IPS-NIHi7 (cell line): ENCODE measurements at regions not wholly inside any gene's neighbourhood (a gene's known extent, or its start where the extent isn't known, plus 50 kb on each side); places are given as distances from the start of the nearest gene placed in this dataset.
"Not testable (repeated sequence)": the region's sequence is repeated elsewhere in the genome, so short reads cannot be mapped to it uniquely, and the experiment has no call there.

ENCODE experiments used
- DNase-seq: peaks from one replicate; pipeline ENCODE4 v3.0.0; 2012; ENCODE audit warnings: mixed read lengths; ENCODE audit errors: extremely low spot score

- DNase-seq = no peak
Measured at GRCh38 chr2:198916548-198917080, 541.1 kb downstream of the SATB2 start.

DNA sequence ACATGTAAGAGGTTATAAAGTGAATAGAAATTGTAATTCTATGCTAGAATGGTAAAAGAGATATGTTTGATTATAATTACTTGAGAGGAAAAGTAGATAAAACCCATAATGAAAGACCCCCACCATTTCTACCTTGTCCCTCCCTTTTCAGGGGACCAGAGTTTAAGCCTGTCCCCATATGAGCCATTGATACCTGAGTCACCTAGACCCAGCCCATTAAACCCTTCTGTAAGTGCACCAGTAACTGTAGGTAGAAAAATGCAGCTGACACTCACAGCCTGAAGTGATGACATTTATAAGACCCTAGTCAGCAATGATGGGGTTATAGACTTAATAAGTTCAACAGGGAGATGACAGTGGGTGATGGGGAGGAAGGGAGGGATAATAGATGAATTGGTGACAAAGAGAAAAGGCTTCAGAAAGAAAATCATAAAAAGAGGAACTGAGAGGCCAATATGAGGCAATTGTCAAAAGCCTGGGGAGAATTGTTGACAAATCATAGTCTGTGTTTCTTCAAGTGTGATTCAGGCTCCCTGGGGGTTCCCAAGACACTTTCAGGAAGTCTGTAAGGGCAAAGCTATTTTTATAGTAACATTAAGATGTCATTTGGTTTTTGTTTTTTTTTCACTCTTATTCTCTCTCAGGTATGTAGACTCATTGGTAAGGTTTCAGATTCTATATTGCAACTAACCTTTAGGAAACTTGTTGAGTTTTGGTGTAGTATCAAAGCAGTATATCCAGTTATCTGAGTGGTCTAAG is 544.2 kb downstream of the SATB2 start:
- DNase-seq = no peak

- DNase-seq = no peak
Measured at GRCh38 chr2:198909525-198910267, 548.0 kb downstream of the SATB2 start.

GRCh38 chr2:198905881-198906612 is 551.7 kb downstream of the SATB2 start:
- DNase-seq = no peak

GRCh38 chr2:198901894-198902293 is 555.8 kb downstream of the SATB2 start:
- no peak for DNase-seq

- DNase-seq = no peak
Measured at GRCh38 chr2:198900141-198900540, 557.6 kb downstream of the SATB2 start.

DNA sequence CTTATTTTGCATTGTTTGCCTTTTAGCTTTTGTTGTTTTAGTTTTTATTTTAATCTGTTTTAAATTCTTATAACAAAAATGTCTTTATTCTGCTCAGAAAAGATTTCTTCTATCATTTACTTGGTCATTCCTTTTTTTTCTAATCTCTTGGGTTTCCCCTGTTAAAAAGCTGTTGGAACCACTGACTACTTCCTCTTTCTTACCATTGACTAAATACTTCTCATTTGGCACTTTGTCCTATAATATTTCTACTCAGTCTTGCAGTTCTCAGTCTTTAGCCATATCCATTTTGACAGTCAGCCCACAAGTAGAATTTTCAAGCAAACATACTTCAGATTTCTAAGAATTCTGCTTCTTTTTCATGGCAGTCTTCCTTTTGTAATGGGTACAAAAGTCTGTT is 567.2 kb downstream of the SATB2 start:
- no peak for DNase-seq

GRCh38 chr2:198883604-198884003 is 574.1 kb downstream of the SATB2 start:
- no peak for DNase-seq

- DNase-seq = no peak
Measured at GRCh38 chr2:198880986-198881385, 576.8 kb downstream of the SATB2 start.

DNA sequence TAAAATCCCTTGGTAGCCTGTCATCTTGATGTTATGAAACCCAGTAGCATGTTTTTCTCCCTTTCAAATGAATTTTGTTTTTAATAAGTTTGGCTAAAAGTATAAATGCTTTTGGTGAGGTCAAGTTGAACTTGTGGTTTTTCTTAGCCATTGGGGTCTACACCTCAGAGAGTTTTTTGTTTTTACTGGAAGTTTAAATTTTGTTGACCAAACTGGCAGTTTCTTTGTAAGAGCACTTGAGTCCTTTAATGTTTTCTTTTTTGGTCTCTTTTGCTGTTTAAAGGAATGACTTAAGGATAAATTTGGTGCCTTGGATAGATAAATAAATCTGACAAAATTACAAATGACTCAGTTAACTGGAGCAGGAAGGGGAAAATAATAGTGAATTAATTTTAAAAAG is 577.3 kb downstream of the SATB2 start:
- DNase-seq = no peak

DNA sequence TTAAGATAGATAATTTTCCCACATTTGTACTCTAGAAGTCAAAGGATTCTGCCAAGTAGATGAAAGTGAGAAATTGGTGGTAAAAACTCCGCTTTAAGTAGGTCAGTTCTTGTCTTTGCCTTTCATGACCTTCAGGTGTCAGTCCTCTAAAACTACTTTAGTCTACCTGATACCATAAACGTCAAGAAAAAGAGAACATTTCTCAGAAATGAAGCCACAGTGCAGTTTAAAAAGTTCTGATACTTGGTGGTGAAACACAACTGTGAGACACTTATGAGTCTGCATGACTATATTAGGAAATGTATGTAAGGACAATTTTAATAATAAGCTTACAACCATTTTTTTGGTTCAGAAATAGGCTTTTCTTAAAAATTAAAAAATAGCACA is 583.3 kb downstream of the SATB2 start:
- no peak for DNase-seq

DNA sequence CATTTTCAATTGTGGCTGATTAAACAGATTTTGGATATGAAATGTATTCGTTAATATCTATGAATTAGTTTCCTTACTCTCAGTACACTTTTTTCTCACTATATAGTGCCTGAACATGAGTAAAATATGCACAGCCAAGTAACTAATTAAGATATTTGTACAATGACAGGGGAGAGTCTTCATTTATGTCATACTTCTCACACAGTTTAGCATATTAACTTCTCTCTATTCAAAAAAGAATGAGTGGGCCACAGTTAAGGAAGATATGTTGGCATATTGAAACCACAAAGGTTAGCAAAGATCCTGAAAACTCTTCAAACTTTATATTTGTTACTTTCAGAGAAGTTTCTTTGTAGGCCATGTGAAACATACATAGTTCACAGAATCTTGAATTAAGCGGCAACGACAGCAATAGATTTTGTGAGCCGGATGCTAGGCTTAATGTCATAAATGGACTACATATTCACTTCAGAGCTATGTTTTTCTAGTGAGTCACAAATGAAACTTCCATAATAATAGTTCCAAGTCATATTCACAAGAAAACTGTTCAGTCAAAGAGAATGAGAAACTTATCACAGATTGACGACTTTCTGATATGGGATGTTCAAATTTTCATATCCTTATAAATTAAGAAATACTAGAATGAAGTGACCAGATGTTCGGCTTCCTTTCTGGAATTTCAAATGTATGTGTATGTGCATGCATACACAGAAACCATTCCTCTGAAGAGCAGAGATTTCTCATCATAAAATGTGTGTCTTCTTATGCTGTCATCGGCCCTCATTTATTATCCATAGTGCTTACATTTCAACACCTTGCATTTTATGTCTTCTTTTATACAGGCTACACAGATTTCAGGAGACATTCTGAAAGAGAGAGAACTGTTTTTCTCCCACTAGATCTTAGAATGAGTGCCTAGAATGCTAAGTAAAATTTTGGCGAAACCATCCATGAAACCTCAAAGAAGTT is 584.0 kb downstream of the SATB2 start:
- DNase-seq = no peak

GRCh38 chr2:198863655-198864054 is 594.1 kb downstream of the SATB2 start:
- DNase-seq = no peak

GRCh38 chr2:198861080-198861479 is 596.7 kb downstream of the SATB2 start:
- DNase-seq = no peak

DNA sequence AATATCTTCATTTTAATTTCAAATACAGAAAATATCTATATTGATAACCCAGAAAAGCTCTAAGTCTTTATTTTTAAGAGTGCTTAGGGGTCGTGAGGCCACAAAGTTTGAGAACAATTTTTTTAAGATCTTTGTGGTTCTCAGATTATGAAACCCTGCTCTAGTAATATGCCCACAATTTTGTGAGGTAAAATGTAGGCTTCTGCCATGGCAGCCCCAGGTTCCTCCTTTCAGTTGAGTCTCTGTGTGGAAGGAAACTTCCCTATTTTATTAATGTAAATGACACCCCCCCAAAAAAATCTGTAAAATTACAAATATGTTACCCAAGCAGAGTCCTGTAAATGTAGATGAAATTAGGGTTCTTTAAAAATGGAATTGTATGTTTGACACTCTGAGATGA is 600.5 kb downstream of the SATB2 start:
- DNase-seq = no peak

GRCh38 chr2:198855746-198856145 is 602.0 kb downstream of the SATB2 start:
- DNase-seq = not testable (repeated sequence)

DNA sequence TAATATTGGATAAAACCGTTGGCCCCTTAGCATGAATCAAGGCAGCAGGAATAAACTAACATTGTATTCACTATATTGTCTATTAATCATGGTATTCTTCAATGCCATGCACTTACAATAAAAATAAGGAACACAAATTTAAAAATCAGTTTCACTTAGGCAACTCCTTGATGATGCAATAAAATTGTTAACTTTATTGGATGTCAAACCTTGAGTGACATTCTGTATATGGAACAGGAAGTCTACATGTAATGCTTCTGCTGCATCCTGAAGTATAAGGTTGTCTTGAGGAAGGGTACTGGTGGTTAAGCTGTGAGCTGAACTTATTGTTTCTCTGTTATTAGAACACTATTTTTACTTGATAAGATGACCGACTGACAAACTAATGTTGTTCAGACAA is 605.5 kb downstream of the SATB2 start:
- DNase-seq = no peak

DNA sequence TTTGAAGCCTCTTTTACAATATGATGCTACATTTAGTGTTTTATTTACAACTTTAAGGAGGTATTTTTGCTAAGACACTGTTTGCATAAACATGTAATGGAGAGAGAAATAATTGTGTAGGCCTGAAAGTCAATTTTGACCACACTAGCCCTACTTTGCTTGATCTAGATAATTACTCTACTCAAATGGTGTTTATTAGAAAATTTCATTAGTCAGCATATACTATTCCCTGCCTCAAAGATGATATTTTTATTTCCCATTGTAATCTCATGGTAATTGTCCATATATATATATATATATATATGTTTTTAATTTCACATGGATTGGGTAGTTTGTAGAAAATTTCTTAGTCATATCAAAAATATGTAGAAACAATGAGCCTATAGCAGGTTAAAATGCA is 632.2 kb downstream of the SATB2 start:
- no peak for DNase-seq

- no peak for DNase-seq
Measured at GRCh38 chr2:198817536-198817935, 640.2 kb downstream of the SATB2 start.

DNA sequence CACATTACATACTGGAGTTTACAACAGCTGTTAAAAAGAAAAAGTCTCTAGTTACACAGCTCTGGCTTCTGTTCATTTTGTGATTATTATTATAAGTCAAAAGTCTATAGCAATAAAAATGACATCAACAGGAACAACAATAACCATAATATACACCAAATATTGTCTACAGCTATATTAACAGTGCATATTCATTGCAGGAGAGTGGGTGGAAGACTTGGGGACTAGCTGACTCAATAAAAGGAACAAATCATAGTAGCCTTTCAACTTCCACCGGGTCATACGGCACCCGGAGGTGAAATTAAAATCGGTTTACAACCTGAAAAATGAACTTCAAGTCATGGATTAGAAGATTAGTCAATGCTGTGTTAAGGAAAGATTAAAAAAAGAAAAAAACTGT is 642.1 kb downstream of the SATB2 start:
- DNase-seq = no peak

GRCh38 chr2:198811198-198811597 is 646.5 kb downstream of the SATB2 start:
- no peak for DNase-seq
